ENCODE measurements at regions not wholly inside any gene's neighbourhood (a gene's known extent, or its start where the extent isn't known, plus 50 kb on each side); places are given as distances from the start of the nearest gene placed in this dataset.

DNA sequence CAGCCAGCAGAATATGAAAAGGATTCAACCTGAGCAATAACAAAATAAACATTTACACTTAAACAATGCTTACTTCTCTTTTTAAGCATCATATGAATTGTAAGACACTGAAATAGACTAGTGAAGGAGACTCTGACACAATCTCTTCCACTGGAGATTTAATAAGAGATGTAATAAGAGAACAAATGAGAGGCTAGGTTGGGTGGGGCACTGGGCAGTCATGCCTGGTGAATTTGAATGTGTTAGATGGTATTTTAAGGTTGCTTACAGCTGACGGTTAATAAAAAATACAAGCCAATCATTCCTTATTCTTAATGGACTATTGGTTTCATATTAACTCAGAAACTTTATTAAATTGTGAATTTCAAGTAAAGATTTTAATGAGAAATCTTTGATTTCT, 105.9 kb upstream of the TARS1 start:
- no peak overlapping the region for H3K4me3 ChIP-seq (ENCODE audit: low read depth, poor library complexity, severe bottlenecking)
- DNase-seq (ENCODE audit: low spot score in 2 of 2): no peak
- TF ChIP-seq, protein P1, sequence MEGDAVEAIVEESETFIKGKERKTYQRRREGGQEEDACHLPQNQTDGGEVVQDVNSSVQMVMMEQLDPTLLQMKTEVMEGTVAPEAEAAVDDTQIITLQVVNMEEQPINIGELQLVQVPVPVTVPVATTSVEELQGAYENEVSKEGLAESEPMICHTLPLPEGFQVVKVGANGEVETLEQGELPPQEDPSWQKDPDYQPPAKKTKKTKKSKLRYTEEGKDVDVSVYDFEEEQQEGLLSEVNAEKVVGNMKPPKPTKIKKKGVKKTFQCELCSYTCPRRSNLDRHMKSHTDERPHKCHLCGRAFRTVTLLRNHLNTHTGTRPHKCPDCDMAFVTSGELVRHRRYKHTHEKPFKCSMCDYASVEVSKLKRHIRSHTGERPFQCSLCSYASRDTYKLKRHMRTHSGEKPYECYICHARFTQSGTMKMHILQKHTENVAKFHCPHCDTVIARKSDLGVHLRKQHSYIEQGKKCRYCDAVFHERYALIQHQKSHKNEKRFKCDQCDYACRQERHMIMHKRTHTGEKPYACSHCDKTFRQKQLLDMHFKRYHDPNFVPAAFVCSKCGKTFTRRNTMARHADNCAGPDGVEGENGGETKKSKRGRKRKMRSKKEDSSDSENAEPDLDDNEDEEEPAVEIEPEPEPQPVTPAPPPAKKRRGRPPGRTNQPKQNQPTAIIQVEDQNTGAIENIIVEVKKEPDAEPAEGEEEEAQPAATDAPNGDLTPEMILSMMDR (IDR thresholded peaks at IDR 0.05): no peak
- no peak for TF ChIP-seq POLR2A (IDR thresholded peaks at IDR 0.05)
- intact Hi-C loops (cut with DNase I; ENCODE audit: low total_unique reads): no loop called here
- WGBS, 2 donors: 91 to 94% methylated on average over 1 of the region's 1 CpG

DNA sequence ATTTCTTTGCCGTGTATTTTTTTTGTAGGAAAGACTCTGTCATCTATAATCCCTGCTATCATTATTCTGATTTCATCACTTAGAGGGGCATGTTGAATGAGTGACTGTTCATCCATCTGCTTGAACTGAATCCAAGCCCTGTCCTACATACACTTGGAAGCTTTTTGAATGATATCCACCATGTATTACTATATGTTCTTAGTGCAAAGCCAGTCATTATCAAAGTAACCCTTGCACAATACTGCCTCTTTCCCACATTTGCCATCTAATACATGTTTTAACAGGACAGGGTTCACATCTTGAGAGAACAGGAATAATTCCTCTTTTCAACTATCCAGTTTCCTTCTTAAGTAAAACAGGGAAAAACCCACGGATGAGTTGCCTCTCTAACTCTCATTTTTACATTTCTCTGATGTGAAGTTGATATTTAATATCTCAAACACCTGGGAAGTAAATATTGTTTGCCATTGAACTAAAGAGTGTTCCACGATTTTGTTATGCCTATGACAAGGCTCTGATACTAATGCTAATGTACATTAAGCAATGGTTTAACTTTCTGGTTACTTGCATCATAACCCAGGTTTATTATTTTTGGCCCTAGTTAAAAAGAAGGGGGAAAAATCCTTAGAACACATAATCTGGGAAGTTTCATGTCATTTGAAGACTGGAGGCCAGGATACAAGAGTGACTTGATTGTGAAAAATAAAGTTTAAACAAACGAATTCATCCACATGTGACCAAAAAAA, 103.7 kb upstream of the TARS1 start:
- DNase-seq (ENCODE audit: low spot score in 2 of 2): no peak
- intact Hi-C loops (cut with DNase I; ENCODE audit: low total_unique reads): no loop called here
- no peak overlapping the region for H3K4me3 ChIP-seq (ENCODE audit: low read depth, poor library complexity, severe bottlenecking)
- TF ChIP-seq POLR2A (IDR thresholded peaks at IDR 0.05): no peak
- TF ChIP-seq, protein P1 (IDR thresholded peaks at IDR 0.05): no peak
- 51 to 60% methylated on average over 4 of the region's 4 CpGs for WGBS, 2 donors

DNA sequence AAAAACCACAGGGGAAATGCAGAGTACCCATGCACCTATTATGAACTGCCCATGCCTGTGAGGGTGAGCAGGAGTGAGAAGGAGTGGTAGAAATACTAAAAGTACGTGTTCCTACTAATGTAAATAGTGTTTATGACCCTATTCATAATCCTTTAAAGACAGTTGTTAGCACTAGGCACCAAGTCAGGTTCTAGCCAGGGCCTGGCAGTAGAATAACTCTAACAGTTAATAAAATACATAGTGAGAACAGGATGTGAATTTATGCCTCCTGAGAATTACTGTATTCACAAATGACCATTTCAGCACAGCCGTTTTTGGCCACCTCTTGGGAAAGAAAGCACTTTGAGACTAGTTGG, 103.2 kb upstream of the TARS1 start:
- WGBS, 2 donors: 34 to 44% methylated on average over 2 of the region's 2 CpGs
- no peak for TF ChIP-seq POLR2A (IDR thresholded peaks at IDR 0.05)
- TF ChIP-seq, protein P1 (IDR thresholded peaks at IDR 0.05): no peak
- DNase-seq (ENCODE audit: low spot score in 2 of 2): no peak
- no peak overlapping the region for H3K4me3 ChIP-seq (ENCODE audit: low read depth, poor library complexity, severe bottlenecking)
- intact Hi-C loops (cut with DNase I; ENCODE audit: low total_unique reads): no loop called here

DNA sequence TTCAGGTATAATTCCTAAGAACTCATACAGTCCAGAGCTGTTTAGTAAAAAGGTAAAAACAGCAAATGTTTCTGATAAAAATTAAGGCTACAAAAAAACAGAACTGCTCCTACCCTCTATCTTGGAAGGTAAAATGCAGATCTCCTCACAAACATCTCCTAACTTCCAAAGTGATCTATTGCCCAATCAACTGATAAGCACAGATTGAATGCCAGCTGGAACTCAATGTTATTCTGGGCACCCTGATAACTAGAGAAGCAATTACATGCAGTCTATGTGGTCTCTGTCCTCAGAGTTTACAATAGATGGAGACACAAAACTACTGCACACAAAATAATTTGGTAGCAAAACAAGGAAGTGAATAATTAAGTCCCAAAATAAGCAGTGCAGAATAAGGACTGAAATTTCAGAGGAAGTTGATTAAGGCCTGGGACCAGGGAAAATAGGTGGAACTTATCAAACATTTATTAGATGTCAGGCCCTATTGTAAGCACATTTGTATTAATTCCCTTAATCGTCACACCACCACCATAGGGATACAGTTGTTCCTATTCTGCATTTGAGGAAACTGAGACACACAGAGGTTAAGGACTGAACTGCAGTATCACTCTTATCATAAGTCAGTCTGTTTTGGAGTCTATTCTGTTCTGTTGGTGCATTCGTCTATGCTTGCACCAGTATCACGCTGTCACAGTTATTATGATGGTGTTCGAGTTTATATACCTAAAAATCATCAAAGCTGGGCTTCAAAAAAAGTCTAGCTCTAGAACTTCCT, 102.2 kb upstream of the TARS1 start:
- 84 to 87% methylated on average over 4 of the region's 4 CpGs for WGBS, 2 donors
- H3K4me3 ChIP-seq (ENCODE audit: low read depth, poor library complexity, severe bottlenecking): no peak overlapping the region
- no peak for DNase-seq (ENCODE audit: low spot score in 2 of 2)
- TF ChIP-seq, protein P1 (IDR thresholded peaks at IDR 0.05): no peak
- TF ChIP-seq POLR2A (IDR thresholded peaks at IDR 0.05): no peak
- intact Hi-C loops (cut with DNase I; ENCODE audit: low total_unique reads): no loop called here

DNA sequence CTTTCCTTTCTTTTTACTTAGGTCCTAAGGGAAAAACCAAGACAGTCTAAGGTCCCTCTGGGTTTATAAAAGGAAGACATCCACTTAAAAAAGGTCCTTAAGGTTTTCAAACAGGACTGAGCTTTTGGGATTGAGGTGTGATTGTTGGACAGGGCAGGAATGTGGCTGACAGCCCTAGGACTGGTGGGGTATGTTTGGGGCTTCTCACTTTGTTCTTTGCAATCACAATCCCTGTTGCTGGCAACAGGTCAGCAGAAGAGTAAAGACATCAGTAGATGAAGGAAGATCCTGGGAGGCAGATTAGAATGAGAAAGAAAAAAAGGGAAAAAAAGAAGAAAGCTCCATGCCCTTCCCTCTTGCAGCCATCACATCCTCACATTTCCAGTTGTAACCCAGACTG, 101.4 kb upstream of the TARS1 start:
- no peak overlapping the region for H3K4me3 ChIP-seq (ENCODE audit: low read depth, poor library complexity, severe bottlenecking)
- intact Hi-C loops (cut with DNase I; ENCODE audit: low total_unique reads): no loop called here
- TF ChIP-seq POLR2A (IDR thresholded peaks at IDR 0.05): no peak
- TF ChIP-seq, protein P1 (IDR thresholded peaks at IDR 0.05): no peak
- DNase-seq (ENCODE audit: low spot score in 2 of 2): no peak

Data from lower leg skin (tissue), 4 donors.